ENCODE measurements at regions not wholly inside any gene's neighbourhood (a gene's known extent, or its start where the extent isn't known, plus 50 kb on each side); places are given as distances from the start of the nearest gene placed in this dataset.

DNA sequence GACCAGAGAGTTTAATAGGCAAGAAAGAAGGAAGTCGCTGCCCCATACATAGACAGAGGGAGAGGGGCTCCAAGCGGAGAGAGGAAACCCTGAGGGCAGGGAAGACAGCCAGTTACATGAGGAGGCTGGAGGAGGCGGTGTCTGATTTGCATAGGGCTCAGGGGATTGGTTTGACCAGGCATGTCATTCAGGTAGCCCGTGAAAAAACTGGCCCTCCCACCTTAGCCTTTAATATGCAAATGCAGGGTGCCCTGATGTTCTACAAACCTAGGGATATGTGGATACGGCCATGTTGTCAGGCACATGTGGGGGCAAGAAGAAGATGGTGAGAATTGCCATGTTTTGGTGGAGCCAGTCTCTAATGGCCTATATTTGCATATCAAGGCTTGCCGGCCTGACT lies 1461.6 kb downstream of the PCDH9 start:
- TF ChIP-seq, protein P1, sequence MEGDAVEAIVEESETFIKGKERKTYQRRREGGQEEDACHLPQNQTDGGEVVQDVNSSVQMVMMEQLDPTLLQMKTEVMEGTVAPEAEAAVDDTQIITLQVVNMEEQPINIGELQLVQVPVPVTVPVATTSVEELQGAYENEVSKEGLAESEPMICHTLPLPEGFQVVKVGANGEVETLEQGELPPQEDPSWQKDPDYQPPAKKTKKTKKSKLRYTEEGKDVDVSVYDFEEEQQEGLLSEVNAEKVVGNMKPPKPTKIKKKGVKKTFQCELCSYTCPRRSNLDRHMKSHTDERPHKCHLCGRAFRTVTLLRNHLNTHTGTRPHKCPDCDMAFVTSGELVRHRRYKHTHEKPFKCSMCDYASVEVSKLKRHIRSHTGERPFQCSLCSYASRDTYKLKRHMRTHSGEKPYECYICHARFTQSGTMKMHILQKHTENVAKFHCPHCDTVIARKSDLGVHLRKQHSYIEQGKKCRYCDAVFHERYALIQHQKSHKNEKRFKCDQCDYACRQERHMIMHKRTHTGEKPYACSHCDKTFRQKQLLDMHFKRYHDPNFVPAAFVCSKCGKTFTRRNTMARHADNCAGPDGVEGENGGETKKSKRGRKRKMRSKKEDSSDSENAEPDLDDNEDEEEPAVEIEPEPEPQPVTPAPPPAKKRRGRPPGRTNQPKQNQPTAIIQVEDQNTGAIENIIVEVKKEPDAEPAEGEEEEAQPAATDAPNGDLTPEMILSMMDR (IDR thresholded peaks at IDR 0.05) = no peak
- TF ChIP-seq POLR2A (IDR thresholded peaks at IDR 0.05) = no peak
